ENCODE measurements at regions not wholly inside any gene's neighbourhood (a gene's known extent, or its start where the extent isn't known, plus 50 kb on each side); places are given as distances from the start of the nearest gene placed in this dataset.
"Not testable (repeated sequence)": the region's sequence is repeated elsewhere in the genome, so short reads cannot be mapped to it uniquely, and the experiment has no call there.

DNA sequence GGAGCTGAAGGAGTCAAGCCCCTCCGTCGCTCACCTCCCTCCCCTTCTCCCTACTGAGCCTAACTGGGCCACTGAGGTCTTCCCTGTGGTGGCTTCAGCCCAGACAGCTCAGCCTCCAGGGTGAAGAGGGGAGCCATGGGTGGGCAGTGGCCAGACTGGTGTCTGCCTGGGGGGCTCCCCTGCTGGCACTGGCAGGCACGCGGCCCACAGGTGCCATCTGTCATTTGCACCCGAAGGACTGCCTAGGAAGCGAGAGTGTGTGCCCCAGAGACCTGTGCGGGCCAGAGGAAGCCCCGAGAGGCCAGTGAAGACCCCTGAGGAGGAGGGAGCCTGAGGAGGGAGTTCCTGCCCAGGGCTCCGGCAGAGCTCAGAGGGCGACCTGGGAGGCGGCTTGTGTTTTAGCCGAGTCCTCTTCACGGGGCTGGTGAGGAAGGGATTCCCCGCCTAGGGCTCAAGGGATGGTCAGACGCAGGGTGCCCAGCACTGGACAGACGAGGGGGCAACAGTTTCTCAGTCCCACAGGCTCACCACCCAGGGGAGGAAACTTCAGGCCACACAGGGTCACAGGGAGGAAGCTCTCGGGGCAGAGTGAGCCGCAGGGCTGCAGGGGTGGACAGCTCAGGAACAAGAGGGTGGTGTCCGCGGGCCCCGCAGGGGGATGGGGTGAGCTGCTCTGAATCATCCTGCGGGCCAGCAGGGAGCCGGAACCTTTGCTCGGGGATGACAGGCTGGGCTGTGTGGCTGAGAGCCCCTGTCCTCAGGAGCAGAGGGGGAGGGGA, 76.2 kb upstream of the PPP2R2D start:
- no peak for DNase-seq

DNA sequence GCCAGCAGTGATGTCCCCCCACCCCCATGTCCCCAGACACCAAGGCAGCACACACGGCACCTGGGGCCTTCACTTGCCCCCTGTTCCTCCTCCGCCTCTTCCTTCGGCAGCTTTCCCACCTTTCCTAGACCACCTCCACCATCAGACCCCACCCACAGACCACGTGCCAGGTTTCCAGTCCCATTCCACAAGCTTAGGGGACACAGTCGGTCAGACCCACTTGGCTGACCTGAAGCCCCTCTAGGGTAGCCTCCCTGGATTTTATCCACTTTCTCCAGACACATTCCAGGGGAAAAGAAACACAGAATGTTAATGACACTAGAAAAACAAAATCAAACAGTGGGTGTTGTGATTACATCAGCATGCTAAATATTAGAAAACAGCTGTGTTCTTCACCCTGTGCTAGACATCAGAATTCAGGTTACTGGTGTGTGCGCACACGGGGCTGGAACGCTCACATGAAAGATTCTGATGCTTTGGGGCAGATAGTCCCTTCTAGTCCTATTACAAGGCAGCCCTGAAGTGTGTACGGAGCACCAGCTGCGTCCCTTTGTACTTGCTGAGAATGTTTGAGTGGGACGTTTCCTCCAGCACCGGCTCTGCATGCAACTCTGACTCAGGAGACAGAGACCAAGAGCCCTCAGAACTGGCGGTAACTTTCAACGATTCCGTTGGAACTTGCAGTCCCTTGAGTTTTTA, 75.5 kb upstream of the PPP2R2D start:
- no peak for DNase-seq

DNA sequence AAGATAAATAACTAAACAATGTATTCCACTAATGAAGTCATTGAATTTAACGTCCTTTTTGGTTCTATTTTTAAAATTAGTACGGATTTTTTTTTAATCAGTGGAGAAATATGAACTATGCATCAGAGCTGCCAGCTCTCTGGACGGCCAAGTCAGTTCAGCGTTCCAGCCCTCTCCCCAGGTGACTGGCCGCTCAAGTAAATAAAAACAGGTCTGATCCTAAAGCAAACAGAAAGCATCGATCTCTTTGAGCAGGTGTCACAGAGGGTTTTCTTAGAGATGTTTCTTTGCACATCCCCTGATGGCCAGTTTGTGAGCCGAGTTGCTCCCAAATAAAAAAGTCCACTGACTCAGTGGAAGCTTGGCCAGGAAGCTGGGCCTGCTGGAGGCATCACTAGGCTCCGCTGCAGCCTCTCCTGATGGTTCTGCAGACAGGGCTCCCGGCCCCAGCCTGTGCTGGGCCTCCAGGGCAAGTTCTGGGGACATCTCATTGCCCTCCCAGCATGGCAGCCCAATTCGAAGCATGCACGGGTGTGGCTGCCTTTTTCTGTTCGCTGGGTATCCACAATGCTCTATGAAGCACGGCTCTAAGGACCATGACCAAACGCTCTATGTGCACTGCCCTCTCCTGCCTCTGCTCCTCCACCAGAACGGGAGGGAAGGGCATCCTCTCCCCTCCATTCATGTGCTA, 74.7 kb upstream of the PPP2R2D start:
- DNase-seq: no peak

DNA sequence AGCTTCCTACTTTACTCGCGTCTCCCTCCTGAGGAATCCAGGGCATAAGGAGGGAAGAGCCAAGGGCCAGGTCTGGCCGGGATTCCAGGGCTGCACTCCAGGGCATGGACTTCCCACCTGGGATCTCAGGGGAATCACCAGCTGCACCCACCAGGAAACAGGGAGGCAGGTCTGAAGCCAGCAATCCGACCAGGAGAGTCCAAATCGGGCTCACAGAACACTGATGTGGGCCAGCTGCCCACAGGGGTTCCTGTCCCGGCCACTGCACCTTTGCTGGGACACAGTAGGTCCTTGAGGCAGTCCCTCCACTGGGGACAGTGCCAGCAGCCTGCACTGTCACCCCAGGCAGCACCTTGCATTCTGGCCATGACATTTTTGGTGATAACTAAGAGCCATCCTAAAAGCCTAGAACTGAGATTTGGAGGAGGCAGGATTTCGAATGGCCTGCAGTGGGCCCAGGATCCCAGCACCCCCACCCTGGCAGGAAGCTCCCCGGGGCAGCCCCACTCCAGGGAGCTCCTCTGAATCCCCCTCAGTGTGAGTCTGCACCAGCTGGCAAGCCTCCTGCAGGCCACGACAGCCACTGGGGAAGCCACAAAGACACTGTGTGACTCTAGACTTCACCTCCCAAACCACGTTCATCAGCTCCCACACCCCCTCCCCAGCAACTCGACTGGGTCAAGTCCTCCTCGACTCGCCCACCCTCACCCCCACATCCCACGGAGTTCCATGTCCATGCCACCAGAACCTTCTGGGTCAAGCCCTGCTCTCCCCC, 71.5 kb upstream of the PPP2R2D start:
- no peak for DNase-seq

DNA sequence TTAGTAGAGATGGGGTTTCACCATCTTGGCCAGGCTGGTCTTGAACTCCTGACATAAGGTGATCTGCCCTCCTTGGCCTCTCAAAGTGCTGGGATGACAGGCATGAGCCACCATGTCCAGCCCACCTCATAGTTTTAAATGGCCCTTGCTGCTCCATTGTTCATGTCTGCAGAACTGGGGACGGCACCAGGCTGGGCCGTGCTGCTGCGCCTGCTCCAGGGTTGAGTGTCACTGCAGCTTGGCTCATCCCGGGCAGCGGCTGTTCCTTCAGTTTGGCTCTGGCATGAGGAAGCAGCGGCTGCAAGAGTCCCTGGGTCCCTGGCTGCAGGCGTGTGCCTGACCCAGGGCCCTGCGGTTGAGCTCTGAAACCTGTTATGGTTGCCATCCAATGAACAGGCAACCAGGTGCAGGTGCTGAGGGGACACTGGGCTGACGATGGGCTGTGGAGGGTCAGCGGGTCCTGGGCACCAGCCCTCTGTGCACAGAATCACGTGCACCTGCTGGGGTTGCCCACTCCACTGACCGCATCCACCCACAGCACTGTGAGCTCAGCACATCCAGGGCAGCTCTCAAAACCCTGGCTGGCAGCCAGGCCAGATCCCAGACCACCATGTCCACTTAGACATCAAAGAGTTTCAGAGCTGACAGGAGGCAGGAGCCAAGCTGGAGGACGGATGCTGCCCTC, 70.2 kb upstream of the PPP2R2D start:
- DNase-seq: no peak

- no peak for DNase-seq
These were observed 69.2 kb upstream of the PPP2R2D start for GRCh38 chr10:131831561-131831960.

DNA sequence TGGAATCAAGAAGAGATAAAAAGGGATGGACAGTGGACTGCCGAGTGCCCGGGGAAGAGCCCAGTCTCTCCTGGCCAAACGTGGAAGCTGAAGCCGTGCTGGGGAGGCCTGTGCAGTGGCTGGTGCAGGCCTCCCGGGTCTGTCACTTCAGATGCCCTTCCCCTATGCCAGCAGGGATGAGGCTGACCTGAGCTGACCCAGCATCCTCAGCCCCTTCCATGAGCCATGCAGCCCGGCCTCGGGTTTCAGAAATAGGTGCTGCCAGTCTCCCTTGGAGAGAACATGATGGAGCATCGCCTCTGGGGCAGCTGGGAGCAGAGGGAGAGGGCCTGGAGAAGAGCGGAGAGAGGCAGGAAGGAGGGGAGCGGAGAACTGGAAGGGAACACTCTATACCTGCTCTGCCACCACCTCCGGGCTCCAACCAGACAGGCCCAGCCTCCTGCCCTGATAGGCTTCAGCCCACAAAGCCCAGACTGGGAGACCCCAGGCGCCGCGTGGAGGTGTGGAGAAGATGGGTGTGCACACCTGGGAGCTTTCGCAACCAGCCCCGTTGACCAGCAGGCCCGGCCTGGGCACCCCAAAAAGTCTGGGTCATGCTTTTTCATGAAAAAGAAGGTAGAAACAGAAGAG, 68.6 kb upstream of the PPP2R2D start:
- no peak for DNase-seq

- DNase-seq: no peak
These were observed 67.8 kb upstream of the PPP2R2D start for GRCh38 chr10:131833013-131833412.

- no peak for DNase-seq
These were observed 67.2 kb upstream of the PPP2R2D start for GRCh38 chr10:131833446-131834080.

GRCh38 chr10:131834152-131834810, 66.5 kb upstream of the PPP2R2D start:
- DNase-seq: no peak

DNA sequence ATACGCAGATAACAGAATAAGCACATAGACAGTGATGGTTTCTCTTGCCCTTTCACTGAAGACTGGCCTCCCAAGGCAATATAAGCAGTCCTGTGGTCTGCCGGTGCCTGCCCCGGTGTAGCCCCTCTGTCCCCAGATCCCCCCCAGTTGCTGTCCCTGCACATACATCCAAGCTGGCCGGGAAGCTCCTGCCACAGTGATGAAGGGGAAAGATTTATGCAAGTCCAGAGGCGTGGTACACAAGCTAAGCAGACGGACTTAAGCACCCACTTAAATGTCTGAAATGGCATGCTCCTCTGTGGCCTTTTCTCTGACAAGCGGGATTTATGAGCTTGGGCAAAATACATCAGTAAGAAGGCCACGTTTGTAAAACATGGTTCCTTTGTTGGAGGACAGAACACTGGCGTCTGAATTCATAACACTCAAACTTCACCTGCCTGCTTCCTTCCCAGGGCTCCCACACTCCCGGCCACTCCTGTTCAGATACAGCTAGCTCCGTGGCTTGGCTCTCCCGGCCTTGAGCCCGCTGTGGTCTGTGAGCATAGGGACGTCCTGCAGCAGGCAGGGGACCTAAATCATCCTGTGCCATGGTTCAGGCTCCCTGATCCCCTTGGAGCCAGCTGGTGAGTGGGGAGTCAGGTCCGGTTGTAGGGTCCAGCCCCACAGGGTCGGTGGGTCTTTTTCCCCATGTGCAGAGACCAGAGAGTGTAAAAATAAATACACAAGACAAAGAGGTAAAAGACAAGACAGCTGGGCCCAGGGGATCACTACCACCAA, 61.7 kb upstream of the PPP2R2D start:
- no peak for DNase-seq

- not testable (repeated sequence) for DNase-seq
These were observed 60.7 kb upstream of the PPP2R2D start for GRCh38 chr10:131839880-131840787.

DNA sequence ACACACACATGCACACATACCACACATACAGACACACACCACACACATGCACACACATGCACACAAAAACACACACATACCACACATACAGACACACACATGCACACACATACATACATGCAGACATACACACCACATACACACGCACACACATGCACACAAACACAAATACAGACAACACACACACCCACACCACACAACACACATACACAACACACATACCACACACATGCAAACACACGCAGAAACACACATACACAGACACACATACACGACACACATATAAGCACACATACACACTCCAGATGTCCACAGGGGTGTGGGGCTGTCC, 60.1 kb upstream of the PPP2R2D start:
- no peak for DNase-seq

GRCh38 chr10:131841131-131841660, 59.6 kb upstream of the PPP2R2D start:
- DNase-seq: no peak

DNA sequence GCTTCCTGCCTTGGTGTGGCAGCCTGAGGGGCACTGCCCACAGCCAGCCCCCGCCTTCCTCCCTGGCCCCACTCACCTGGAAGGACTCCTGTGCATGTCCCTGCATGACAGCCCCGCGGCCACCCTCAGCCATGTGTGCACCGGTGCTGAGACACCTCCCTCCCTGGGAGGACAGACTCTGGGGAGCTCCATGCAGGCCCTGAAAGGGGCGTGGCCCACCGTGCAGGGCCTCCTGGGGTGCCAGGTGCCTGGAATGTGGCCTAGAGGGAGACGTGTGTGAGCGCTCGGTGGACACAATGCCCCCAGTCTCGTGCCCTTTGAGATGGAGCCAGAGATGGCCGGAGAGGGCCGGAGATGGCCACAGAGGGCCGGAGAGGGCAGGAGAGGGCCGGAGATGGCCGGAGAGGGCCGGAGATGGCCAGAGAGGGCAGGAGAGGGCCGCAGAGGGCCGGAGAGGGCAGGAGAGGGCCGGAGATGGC, 59.1 kb upstream of the PPP2R2D start:
- DNase-seq: no peak

GRCh38 chr10:131842351-131843088, 58.3 kb upstream of the PPP2R2D start:
- DNase-seq: no peak

- DNase-seq: no peak
These were observed 57.7 kb upstream of the PPP2R2D start for GRCh38 chr10:131843089-131843595.

- DNase-seq: no peak
These were observed 56.9 kb upstream of the PPP2R2D start for GRCh38 chr10:131843881-131844284.
